Liver (tissue), 3 donors: ENCODE measurements at regions not wholly inside any gene's neighbourhood (a gene's known extent, or its start where the extent isn't known, plus 50 kb on each side); places are given as distances from the start of the nearest gene placed in this dataset.

Experiments
- CTCF ChIP-seq: fragments of 150-350 bp; IDR thresholded peaks from 2 replicates; pipeline ENCODE4 v1.5.1; 2017; ENCODE audit warnings: improper control_type of control experiment, low read depth, low read length; ENCODE audit not compliant: missing input control
- RXRA ChIP-seq, 2 donors: IDR thresholded peaks; 2 replicates each; pipeline ENCODE4 v1.6.1; 2017 to 2018; ENCODE audit warnings: antibody characterized with exemption in 2 of 2, mild to moderate bottlenecking in 1 of 2
- TAF1 ChIP-seq: conservative IDR thresholded peaks from 2 replicates; pipeline ENCODE4 v1.6.1; 2016; ENCODE audit warnings: antibody characterized with exemption, mild to moderate bottlenecking
- donor health status: healthy.
- donor health status: healthy.

DNA sequence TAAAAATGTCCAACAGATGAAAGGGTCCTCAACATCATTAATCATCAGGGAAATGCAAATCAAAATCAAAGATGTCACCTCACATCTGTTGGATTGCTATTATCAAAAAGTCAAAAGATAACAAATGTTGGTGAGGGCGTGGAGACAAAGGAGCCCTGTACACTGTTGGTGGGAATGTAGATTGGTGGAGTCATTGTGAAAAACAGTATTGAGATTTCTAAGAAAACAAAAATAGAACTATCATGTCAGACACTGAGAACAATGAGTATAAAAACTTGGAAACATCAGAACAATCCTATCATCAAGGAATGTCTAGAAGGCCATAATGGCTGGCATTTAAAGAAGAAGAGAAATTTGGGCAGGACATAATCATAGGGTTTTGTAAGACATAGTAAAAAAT, 209.2 kb upstream of the PTGFR start:
- no peak for TF ChIP-seq CTCF
- no peak for TF ChIP-seq TAF1
- TF ChIP-seq RXRA (IDR thresholded peaks at IDR 0.05), result no peak
